PC-9 (cell line): ENCODE measurements at regions not wholly inside any gene's neighbourhood (a gene's known extent, or its start where the extent isn't known, plus 50 kb on each side); places are given as distances from the start of the nearest gene placed in this dataset.

ENCODE experiments used
- BruUV-seq: library from RNA; stranded (reverse); fragments of 400-500 nt; replicated peaks from 2 replicates; lab custom pipeline; 2021; lab: Mats Ljungman, UMichigan
- CTCF ChIA-PET: fragments of 300-600 bp; sonication (Branson Sonifier 250); formaldehyde crosslinking; loops from one replicate; lab custom pipeline; 2022; ENCODE audit warnings: antibody characterized with exemption; lab: Charles Lee
- POLR2A ChIA-PET: fragments of 300-600 bp; sonication (Branson Sonifier 250); formaldehyde crosslinking; loops from one replicate; lab custom pipeline; 2022; ENCODE audit warnings: antibody characterized with exemption; ENCODE audit not compliant: unreplicated experiment; lab: Charles Lee
- DNase-seq, 2 experiments: peaks; one replicate each; pipeline versions ENCODE4 v3.0.0 to v3.0.0-alpha.2; 2015 to 2022; ENCODE audit warnings: mixed read lengths in 1 of 2
- H2AFZ ChIP-seq: fragments of 200-600 bp; sonication (generic); 2 replicates; pipeline ENCODE4 v1.8.1; 2017; ENCODE audit warnings: antibody characterized with exemption
- H3F3A ChIP-seq: fragments of 200-600 bp; sonication (generic); 2 replicates; pipeline ENCODE4 v1.8.1; 2017; ENCODE audit warnings: antibody characterized with exemption, mild to moderate bottlenecking, low read depth; ENCODE audit not compliant: insufficient read depth
- H3K27ac ChIP-seq: fragments of 200-600 bp; sonication (generic); 2 replicates; pipeline ENCODE4 v1.6.1; 2016; ENCODE audit warnings: mixed run types
- H3K27me3 ChIP-seq: fragments of 200-600 bp; sonication (generic); 2 replicates; pipeline ENCODE4 v1.6.1; 2016; ENCODE audit warnings: low read depth, mixed run types; ENCODE audit not compliant: insufficient read depth
- H3K36me3 ChIP-seq: fragments of 200-600 bp; sonication (generic); 2 replicates; pipeline ENCODE4 v1.6.1; 2016; ENCODE audit warnings: low read depth, mixed run types
- H3K4me1 ChIP-seq: fragments of 200-600 bp; sonication (generic); replicated peaks from 2 replicates; pipeline ENCODE4 v1.6.1; 2016; ENCODE audit warnings: mixed run types; ENCODE audit not compliant: insufficient read depth
- H3K4me2 ChIP-seq: fragments of 200-600 bp; sonication (generic); 2 replicates; pipeline ENCODE4 v1.6.1; 2017; ENCODE audit warnings: mixed run types
- H3K4me3 ChIP-seq: fragments of 200-600 bp; sonication (generic); 2 replicates; pipeline ENCODE4 v1.6.1; 2016; ENCODE audit warnings: mixed run types
- H3K79me2 ChIP-seq: fragments of 200-600 bp; sonication (generic); 2 replicates; pipeline ENCODE4 v1.6.1; 2017; ENCODE audit warnings: low read depth, mixed run types
- H3K9me2 ChIP-seq: fragments of 200-600 bp; sonication (generic); 2 replicates; pipeline ENCODE4 v1.8.1; 2017; ENCODE audit warnings: mild to moderate bottlenecking; ENCODE audit not compliant: insufficient read depth
- H3K9me3 ChIP-seq: fragments of 200-600 bp; sonication (generic); 2 replicates; pipeline ENCODE4 v1.8.1; 2016; ENCODE audit warnings: low read depth; ENCODE audit not compliant: insufficient read depth
- H4K20me1 ChIP-seq: fragments of 200-600 bp; sonication (generic); 2 replicates; pipeline ENCODE4 v1.8.1; 2017; ENCODE audit not compliant: insufficient read depth
- EZH2 ChIP-seq: fragments of 200-600 bp; sonication (generic); IDR thresholded peaks from 2 replicates; pipeline ENCODE4 v1.8.0; 2017; ENCODE audit warnings: antibody characterized with exemption, low read depth
- intact Hi-C: fragments of 100-400 bp; cut with micrococcal nuclease; formaldehyde crosslinking; loops from one replicate; pipeline ENCODE4 v1.10.0; 2022; ENCODE audit not compliant: unreplicated experiment
- TF ChIP-seq, protein P1 (sequence below): fragments of 200-600 bp; sonication (generic); conservative IDR thresholded peaks from 2 replicates; pipeline ENCODE4 v1.6.1; 2017; ENCODE audit warnings: mixed run types, antibody characterized with exemption, mild to moderate bottlenecking, moderate library complexity

DNA sequence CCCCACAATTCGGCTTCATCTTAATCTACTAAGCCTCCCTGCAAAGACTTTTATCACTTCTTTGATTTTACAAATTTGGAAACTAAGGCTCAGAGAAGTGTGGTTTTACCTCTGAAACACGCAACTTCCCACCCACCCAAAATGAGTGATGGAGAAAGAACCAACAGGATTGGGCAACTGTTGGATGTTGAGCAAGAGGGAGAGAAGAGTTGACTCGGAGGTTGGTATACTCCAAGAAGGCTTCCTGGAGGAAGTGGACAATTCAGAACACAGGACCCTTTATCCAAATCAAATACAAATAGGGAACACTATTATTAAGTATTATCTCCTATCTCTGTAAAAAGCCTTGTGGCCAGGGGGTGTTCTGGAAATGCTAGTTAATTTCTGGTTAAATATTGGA is 323.0 kb downstream of the C16orf95 start:
- H3K27ac ChIP-seq = no peak overlapping the region
- no peak for DNase-seq
- no peak overlapping the region for H3K4me2 ChIP-seq
- H3K4me1 ChIP-seq = no peaks in the 10 kb centered on the region
- H3K36me3 ChIP-seq = no peaks in the 10 kb centered on the region
- no peak for TF ChIP-seq EZH2
- TF ChIP-seq, protein P1, sequence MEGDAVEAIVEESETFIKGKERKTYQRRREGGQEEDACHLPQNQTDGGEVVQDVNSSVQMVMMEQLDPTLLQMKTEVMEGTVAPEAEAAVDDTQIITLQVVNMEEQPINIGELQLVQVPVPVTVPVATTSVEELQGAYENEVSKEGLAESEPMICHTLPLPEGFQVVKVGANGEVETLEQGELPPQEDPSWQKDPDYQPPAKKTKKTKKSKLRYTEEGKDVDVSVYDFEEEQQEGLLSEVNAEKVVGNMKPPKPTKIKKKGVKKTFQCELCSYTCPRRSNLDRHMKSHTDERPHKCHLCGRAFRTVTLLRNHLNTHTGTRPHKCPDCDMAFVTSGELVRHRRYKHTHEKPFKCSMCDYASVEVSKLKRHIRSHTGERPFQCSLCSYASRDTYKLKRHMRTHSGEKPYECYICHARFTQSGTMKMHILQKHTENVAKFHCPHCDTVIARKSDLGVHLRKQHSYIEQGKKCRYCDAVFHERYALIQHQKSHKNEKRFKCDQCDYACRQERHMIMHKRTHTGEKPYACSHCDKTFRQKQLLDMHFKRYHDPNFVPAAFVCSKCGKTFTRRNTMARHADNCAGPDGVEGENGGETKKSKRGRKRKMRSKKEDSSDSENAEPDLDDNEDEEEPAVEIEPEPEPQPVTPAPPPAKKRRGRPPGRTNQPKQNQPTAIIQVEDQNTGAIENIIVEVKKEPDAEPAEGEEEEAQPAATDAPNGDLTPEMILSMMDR = no peak
- no TSS peak for BruUV-seq
- intact Hi-C loops = no loop called here
- peaks cover 100% of the 10 kb centered on the region for H3K27me3 ChIP-seq
- no peak overlapping the region for H2AFZ ChIP-seq
- no peaks in the 10 kb centered on the region for H3K9me2 ChIP-seq
- H3K79me2 ChIP-seq = no peaks in the 10 kb centered on the region
- no peak overlapping the region for H3K4me3 ChIP-seq
- ChIA-PET CTCF (no interaction called here), POLR2A (no interaction called here)
- H3F3A ChIP-seq = no peaks in the 10 kb centered on the region
- no peaks in the 10 kb centered on the region for H3K9me3 ChIP-seq
- H4K20me1 ChIP-seq = no peaks in the 10 kb centered on the region

DNA sequence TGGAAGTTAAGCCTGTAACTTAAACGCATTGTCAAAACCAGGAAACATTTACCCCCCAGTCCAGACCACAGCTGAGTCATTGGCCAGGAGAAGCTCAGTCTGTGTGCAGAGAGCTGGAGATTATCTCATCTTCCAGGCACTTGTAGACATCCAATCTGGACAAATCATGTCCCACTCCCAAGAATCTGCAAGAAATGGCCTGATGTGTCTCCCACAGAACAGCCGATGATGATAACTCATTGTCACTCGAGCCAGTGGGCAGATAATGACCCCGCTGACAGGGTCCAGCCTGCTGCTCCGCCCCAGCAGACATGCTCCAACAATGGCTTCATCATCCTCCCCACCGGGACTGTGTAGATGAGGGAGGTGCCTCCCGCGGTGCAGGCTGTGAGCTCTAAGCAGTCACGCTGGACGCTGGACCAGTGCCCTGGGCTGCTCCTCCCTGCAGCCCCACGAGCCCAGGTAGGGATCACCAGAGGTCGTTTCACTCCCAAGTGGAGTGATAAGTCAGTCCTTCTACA is 322.5 kb downstream of the C16orf95 start:
- H3K4me2 ChIP-seq = no peak overlapping the region
- H3K9me2 ChIP-seq = no peaks in the 10 kb centered on the region
- no peaks in the 10 kb centered on the region for H3K9me3 ChIP-seq
- H3F3A ChIP-seq = no peaks in the 10 kb centered on the region
- BruUV-seq = no TSS peak
- peaks cover 99% of the 10 kb centered on the region for H3K27me3 ChIP-seq
- ChIA-PET POLR2A (no interaction called here), CTCF (no interaction called here)
- H3K27ac ChIP-seq = no peak overlapping the region
- H3K79me2 ChIP-seq = no peaks in the 10 kb centered on the region
- no peak for DNase-seq
- TF ChIP-seq, protein P1 = no peak
- intact Hi-C loops = no loop called here
- no peak overlapping the region for H2AFZ ChIP-seq
- no peaks in the 10 kb centered on the region for H3K4me1 ChIP-seq
- no peak overlapping the region for H3K4me3 ChIP-seq
- no peaks in the 10 kb centered on the region for H3K36me3 ChIP-seq
- H4K20me1 ChIP-seq = no peaks in the 10 kb centered on the region

DNA sequence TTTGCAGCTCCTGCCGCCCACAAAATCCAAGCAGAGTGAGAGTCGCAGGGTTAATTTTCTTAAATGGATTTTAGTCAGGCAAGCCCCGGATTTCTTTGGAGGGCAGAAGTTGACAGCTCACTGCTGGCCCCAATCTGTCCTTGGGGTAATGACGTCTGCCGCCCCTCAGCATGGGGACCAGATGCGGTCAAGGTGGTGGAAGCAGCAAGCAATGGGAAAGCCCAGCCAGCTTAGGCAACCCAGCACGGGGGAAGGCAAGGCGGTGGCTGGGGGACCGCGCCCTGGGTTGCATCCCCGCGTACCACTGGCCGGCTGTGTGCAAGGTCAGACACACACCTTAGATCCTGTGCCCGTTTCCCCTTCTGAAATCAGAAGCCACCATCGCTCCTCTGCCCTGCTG is 321.7 kb downstream of the C16orf95 start:
- Histone ChIP-seq H3K9me3 (no peaks in the 10 kb centered on the region), H3K79me2 (no peaks in the 10 kb centered on the region), H3K4me1 (no peaks in the 10 kb centered on the region), H3K4me3 (no peak overlapping the region), H3K27ac (no peak overlapping the region), H3K9me2 (no peaks in the 10 kb centered on the region), H3K27me3 (peaks cover 99% of the 10 kb centered on the region), H3K36me3 (no peaks in the 10 kb centered on the region), H3F3A (no peaks in the 10 kb centered on the region), H2AFZ (no peak overlapping the region), H3K4me2 (no peak overlapping the region), H4K20me1 (no peaks in the 10 kb centered on the region)
- ChIA-PET CTCF (no interaction called here), POLR2A (no interaction called here)
- intact Hi-C loops = no loop called here
- BruUV-seq = no TSS peak
- no peak for TF ChIP-seq EZH2
- TF ChIP-seq, protein P1 = no peak
- no peak for DNase-seq
